ENCODE measurements at regions not wholly inside any gene's neighbourhood (a gene's known extent, or its start where the extent isn't known, plus 50 kb on each side); places are given as distances from the start of the nearest gene placed in this dataset.

GRCh38 chr5:110846398-110847001, 107.7 kb downstream of the SLC25A46 start:
- ATAC-seq (ENCODE audit: poor library complexity) (no peak), DNase-seq (no peak)
- ChIA-PET CTCF (no interaction called here), POLR2A (no interaction called here)
- Mint-ChIP-seq H3K4me3 (no peak overlapping the region), H3K27me3 (no peaks in the 10 kb centered on the region), H3K4me1 (ENCODE audit: low read depth) (no peaks in the 10 kb centered on the region), H3K9me3 (peaks cover 2% of the 10 kb centered on the region), H3K27ac (no peak overlapping the region), H3K36me3 (ENCODE audit: low read depth) (no peaks in the 10 kb centered on the region)
- no peak overlapping the region for H3K4me3 ChIP-seq (ENCODE audit: low read length)
- TF ChIP-seq, protein P1, sequence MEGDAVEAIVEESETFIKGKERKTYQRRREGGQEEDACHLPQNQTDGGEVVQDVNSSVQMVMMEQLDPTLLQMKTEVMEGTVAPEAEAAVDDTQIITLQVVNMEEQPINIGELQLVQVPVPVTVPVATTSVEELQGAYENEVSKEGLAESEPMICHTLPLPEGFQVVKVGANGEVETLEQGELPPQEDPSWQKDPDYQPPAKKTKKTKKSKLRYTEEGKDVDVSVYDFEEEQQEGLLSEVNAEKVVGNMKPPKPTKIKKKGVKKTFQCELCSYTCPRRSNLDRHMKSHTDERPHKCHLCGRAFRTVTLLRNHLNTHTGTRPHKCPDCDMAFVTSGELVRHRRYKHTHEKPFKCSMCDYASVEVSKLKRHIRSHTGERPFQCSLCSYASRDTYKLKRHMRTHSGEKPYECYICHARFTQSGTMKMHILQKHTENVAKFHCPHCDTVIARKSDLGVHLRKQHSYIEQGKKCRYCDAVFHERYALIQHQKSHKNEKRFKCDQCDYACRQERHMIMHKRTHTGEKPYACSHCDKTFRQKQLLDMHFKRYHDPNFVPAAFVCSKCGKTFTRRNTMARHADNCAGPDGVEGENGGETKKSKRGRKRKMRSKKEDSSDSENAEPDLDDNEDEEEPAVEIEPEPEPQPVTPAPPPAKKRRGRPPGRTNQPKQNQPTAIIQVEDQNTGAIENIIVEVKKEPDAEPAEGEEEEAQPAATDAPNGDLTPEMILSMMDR (IDR thresholded peaks at IDR 0.05) = no peak
- no peaks in the 10 kb centered on the region for H3K4me1 ChIP-seq (ENCODE audit: insufficient read depth, low read length)
- H3K9me3 ChIP-seq (ENCODE audit: control insufficient read depth in 1 of 2, insufficient read depth in 1 of 2, low read length in 2 of 2) = no peaks in the 10 kb centered on the region
- no peaks in the 10 kb centered on the region for H3K27me3 ChIP-seq (ENCODE audit: control insufficient read depth in 1 of 2, insufficient read depth in 2 of 2, low read length in 2 of 2)
- H3K36me3 ChIP-seq (ENCODE audit: insufficient read depth, low read length) = no peaks in the 10 kb centered on the region
- H3K27ac ChIP-seq (ENCODE audit: low read depth in 1 of 2, low read length in 2 of 2) = no peak overlapping the region
- intact Hi-C loops (cut with DNase I, micrococcal nuclease) = no loop called here

DNA sequence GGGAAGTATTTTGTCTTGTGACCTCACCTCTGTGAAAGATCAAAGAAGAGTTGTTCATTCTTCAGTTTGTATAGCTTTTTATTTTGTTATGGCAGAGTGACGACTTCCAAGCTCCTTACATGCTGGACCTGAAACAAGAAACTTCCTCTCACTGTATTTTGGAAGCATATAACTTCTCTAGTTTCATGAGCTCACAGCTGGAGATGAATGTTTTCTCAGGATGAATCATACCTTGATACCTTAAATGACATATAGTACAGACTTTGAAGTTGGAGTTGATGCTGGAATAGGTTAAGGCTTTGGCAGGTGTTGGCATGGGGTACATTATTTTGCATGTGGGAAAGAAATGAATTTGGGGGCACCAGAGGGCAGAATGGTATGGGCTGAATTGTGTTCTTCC, 112.5 kb downstream of the SLC25A46 start:
- H3K4me1 Mint-ChIP-seq (ENCODE audit: low read depth) = no peaks in the 10 kb centered on the region
- no peaks in the 10 kb centered on the region for H3K36me3 Mint-ChIP-seq (ENCODE audit: low read depth)
- CTCF ChIA-PET = no interaction called here
- no peaks in the 10 kb centered on the region for H3K36me3 ChIP-seq (ENCODE audit: insufficient read depth, low read length)
- no peak overlapping the region for H3K4me3 ChIP-seq (ENCODE audit: low read length)
- no peak overlapping the region for H3K27ac Mint-ChIP-seq
- DNase-seq = no peak
- no peaks in the 10 kb centered on the region for H3K27me3 ChIP-seq (ENCODE audit: control insufficient read depth in 1 of 2, insufficient read depth in 2 of 2, low read length in 2 of 2)
- H3K9me3 Mint-ChIP-seq = peaks cover 2% of the 10 kb centered on the region
- TF ChIP-seq, protein P1 (IDR thresholded peaks at IDR 0.05) = no peak
- no peak overlapping the region for H3K4me3 Mint-ChIP-seq
- ATAC-seq (ENCODE audit: poor library complexity) = no peak
- peaks cover 5% of the 10 kb centered on the region for H3K27me3 Mint-ChIP-seq
- intact Hi-C loops (cut with DNase I, micrococcal nuclease) = no loop called here
- POLR2A ChIA-PET = no interaction called here
- H3K4me1 ChIP-seq (ENCODE audit: insufficient read depth, low read length) = no peaks in the 10 kb centered on the region
- no peaks in the 10 kb centered on the region for H3K9me3 ChIP-seq (ENCODE audit: control insufficient read depth in 1 of 2, insufficient read depth in 1 of 2, low read length in 2 of 2)
- no peak overlapping the region for H3K27ac ChIP-seq (ENCODE audit: low read depth in 1 of 2, low read length in 2 of 2)

DNA sequence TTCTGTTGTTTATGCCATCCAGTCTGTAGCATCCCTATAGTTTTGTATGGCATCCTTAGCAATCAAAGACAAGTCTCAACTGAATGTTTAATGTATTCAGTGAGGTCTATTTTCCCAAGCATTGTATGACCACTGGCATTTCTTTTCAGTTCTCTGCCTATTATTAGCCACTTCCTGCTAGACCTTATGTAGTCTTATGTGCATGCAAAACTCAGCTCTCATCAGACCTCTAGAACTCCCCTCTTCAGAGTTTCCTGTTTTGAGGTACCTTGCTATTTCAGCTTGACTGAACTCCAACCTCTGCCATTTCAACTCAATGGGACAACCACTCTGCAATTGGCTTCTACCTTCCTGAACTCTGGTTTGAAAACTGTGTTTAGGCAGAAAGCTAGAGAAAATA, 113.2 kb downstream of the SLC25A46 start:
- no peak overlapping the region for H3K27ac Mint-ChIP-seq
- Histone ChIP-seq H3K9me3 (ENCODE audit: control insufficient read depth in 1 of 2, insufficient read depth in 1 of 2, low read length in 2 of 2) (no peaks in the 10 kb centered on the region), H3K4me1 (ENCODE audit: insufficient read depth, low read length) (no peaks in the 10 kb centered on the region), H3K27me3 (ENCODE audit: control insufficient read depth in 1 of 2, insufficient read depth in 2 of 2, low read length in 2 of 2) (no peaks in the 10 kb centered on the region), H3K36me3 (ENCODE audit: insufficient read depth, low read length) (no peaks in the 10 kb centered on the region), H3K4me3 (ENCODE audit: low read length) (no peak overlapping the region), H3K27ac (ENCODE audit: low read depth in 1 of 2, low read length in 2 of 2) (no peak overlapping the region)
- no peak for ATAC-seq (ENCODE audit: poor library complexity)
- peaks cover 2% of the 10 kb centered on the region for H3K9me3 Mint-ChIP-seq
- TF ChIP-seq, protein P1 (IDR thresholded peaks at IDR 0.05) = no peak
- ChIA-PET CTCF (no interaction called here), POLR2A (no interaction called here)
- H3K4me3 Mint-ChIP-seq = no peak overlapping the region
- H3K4me1 Mint-ChIP-seq (ENCODE audit: low read depth) = no peaks in the 10 kb centered on the region
- H3K27me3 Mint-ChIP-seq = peaks cover 8% of the 10 kb centered on the region
- intact Hi-C loops (cut with DNase I, micrococcal nuclease) = no loop called here
- no peaks in the 10 kb centered on the region for H3K36me3 Mint-ChIP-seq (ENCODE audit: low read depth)
- DNase-seq = no peak

Data from CD4-positive, alpha-beta T cell (primary cell).